ENCODE measurements at regions not wholly inside any gene's neighbourhood (a gene's known extent, or its start where the extent isn't known, plus 50 kb on each side); places are given as distances from the start of the nearest gene placed in this dataset.

- peak overlapping the region; percentile 40; the same call in 1 of the 2 replicates for H3K9ac ChIP-seq (ENCODE audit: low read depth, low read length)
- no peak overlapping the region for H3K4me2 ChIP-seq (ENCODE audit: low read depth, low read length)
- H3K4me1 ChIP-seq (ENCODE audit: control insufficient read depth, insufficient read depth, low read length) = peaks cover 4% of the 10 kb centered on the region
- 0 out of 2 replicates have a peak overlapping the region, but pooled peaks have one; percentile 65 for H4K5ac ChIP-seq (ENCODE audit: low read depth, low read length)
- H4K8ac ChIP-seq (ENCODE audit: low read depth in 2 of 2, low read length in 2 of 2) = peak overlapping the region; percentile 22 to 97
- H2AK5ac ChIP-seq (ENCODE audit: low read depth, low read length) = 0 out of 2 replicates have a peak overlapping the region, but pooled peaks have one; percentile 46
- no peaks in the 10 kb centered on the region for H3K79me1 ChIP-seq (ENCODE audit: low read depth in 1 of 2, low read length in 2 of 2)
- H3K23ac ChIP-seq (ENCODE audit: low read depth, low read length) = no peak overlapping the region
- H2BK5ac ChIP-seq (ENCODE audit: low read depth, low read length, poor library complexity, severe bottlenecking) = no peak overlapping the region
- no peaks in the 10 kb centered on the region for H4K20me1 ChIP-seq (ENCODE audit: insufficient read depth, low read length)
- no peak overlapping the region for H3K4me3 ChIP-seq (ENCODE audit: insufficient read depth, low read depth, low read length)
- no peak overlapping the region for H3K56ac ChIP-seq (ENCODE audit: extremely low read depth, insufficient read depth, low read length)
- CTCF ChIA-PET = interaction anchor here (0.5 to 1.1 kb wide), 7 partner anchors 78 to 330 kb away, joined by 3 to 6 read pairs (median 3); no protein-coding TSS in a partner anchor
- H3K36me3 ChIP-seq (ENCODE audit: control insufficient read depth, insufficient read depth, low read length) = no peaks in the 10 kb centered on the region
- POLR2A ChIA-PET (ENCODE audit: unreplicated experiment) = no interaction called here
- in situ Hi-C loops (cut with MboI; ENCODE audit: low sequenced_read_pairs) (no loop called here), dilution Hi-C loops (cut with HindIII; ENCODE audit: low sequenced_read_pairs, unreplicated experiment) (no loop called here), intact Hi-C loops (cut with micrococcal nuclease) (loop anchor here (1.0 to 5.0 kb wide), 2 partner anchors 216 to 295 kb away; no protein-coding TSS in a partner anchor)
- H3K27me3 ChIP-seq (ENCODE audit: control insufficient read depth, insufficient read depth, low read length) = no peaks in the 10 kb centered on the region; the same call in 1 of the 2 replicates
- H2BK20ac ChIP-seq (ENCODE audit: low read depth, low read length) = peak overlapping the region; percentile 95
- no peaks in the 10 kb centered on the region for H3K9me1 ChIP-seq (ENCODE audit: insufficient read depth, low read length)
- H2BK15ac ChIP-seq (ENCODE audit: low read depth, low read length) = peak overlapping the region; percentile 97; the same call in 1 of the 3 replicates
- BruUV-seq (replicated peaks) = no TSS peak
- DNase-seq (peak; percentile 74), ATAC-seq (ENCODE audit: low read depth) (peak; percentile 81)
- H2BK120ac ChIP-seq (ENCODE audit: low read depth, low read length) = peak overlapping the region; percentile 86
- no peak overlapping the region for H3K27ac ChIP-seq (ENCODE audit: insufficient read depth, low read length)
- no peak overlapping the region for H3K18ac ChIP-seq (ENCODE audit: low read depth, low read length)
- peak overlapping the region; percentile 90 for H4K91ac ChIP-seq (ENCODE audit: insufficient read depth, low read depth, low read length)
- peak overlapping the region; percentile 81; the same call in 1 of the 2 replicates for H3K14ac ChIP-seq (replicated peaks; ENCODE audit: low read depth, low read length)
- H3K9me3 ChIP-seq (ENCODE audit: control insufficient read depth, insufficient read depth, low read length) = no peaks in the 10 kb centered on the region
- H2AFZ ChIP-seq (replicated peaks; ENCODE audit: low read length, poor library complexity) = peak overlapping the region; percentile 94
- no CpG with 5 or more reads among the region's 3 CpGs for WGBS, 2 experiments (ENCODE audit: extremely low coverage in 2 of 2, insufficient read length in 1 of 2)
- peak overlapping the region; percentile 84; the same call in 1 of the 2 replicates for H3K4ac ChIP-seq (ENCODE audit: low read depth, low read length)
- H2AK9ac ChIP-seq (replicated peaks; ENCODE audit: low read depth, low read length, poor library complexity) = peak overlapping the region; percentile 75
- no peak for TF ChIP-seq ELK1 (IDR thresholded peaks at IDR 0.05; ENCODE audit: borderline replicate concordance, low read depth, low read length)
- peak; percentile 94 for TF ChIP-seq SMC3 (IDR thresholded peaks at IDR 0.05; ENCODE audit: low read depth, low read length)
- TF ChIP-seq CEBPB (IDR thresholded peaks at IDR 0.05; ENCODE audit: low read depth, low read length) = no peak
- TF ChIP-seq RFX5 (IDR thresholded peaks at IDR 0.05; ENCODE audit: low read depth, low read length) = no peak
- no peak for TF ChIP-seq BHLHE40 (IDR thresholded peaks at IDR 0.05; ENCODE audit: low read depth, low read length)
- no peak for TF ChIP-seq RCOR1 (IDR thresholded peaks at IDR 0.05; ENCODE audit: insufficient replicate concordance, low read length)
- TF ChIP-seq RAD21 (IDR thresholded peaks at IDR 0.05; ENCODE audit: low read length) = peak; percentile 76
- no peak for TF ChIP-seq FOS (IDR thresholded peaks at IDR 0.05; ENCODE audit: low read depth, low read length)
- TF ChIP-seq NFE2L2 (IDR thresholded peaks at IDR 0.05; ENCODE audit: low read depth, low read length) = no peak
- no peak for TF ChIP-seq POLR2A (IDR thresholded peaks at IDR 0.05; ENCODE audit: low read depth, low read length)
- no peak for TF ChIP-seq USF2 (IDR thresholded peaks at IDR 0.05; ENCODE audit: low read depth, low read length)
- no peak for TF ChIP-seq CHD1 (IDR thresholded peaks at IDR 0.05; ENCODE audit: low read depth, low read length)
- TF ChIP-seq MXI1 (IDR thresholded peaks at IDR 0.05; ENCODE audit: borderline replicate concordance, low read depth, low read length) = no peak
- 0 out of 2 replicates have a peak, but pooled peaks have one; percentile 14 for TF ChIP-seq MAZ (IDR thresholded peaks at IDR 0.05; ENCODE audit: borderline replicate concordance, low read depth, low read length)
- no peak for TF ChIP-seq MAFK (IDR thresholded peaks at IDR 0.05; ENCODE audit: low read depth, low read length)
Observed at GRCh38 chr13:26482451-26483197, 74.9 kb upstream of the WASF3 start.

All from IMR-90 (cell line).